ENCODE measurements at regions not wholly inside any gene's neighbourhood (a gene's known extent, or its start where the extent isn't known, plus 50 kb on each side); places are given as distances from the start of the nearest gene placed in this dataset.

DNA sequence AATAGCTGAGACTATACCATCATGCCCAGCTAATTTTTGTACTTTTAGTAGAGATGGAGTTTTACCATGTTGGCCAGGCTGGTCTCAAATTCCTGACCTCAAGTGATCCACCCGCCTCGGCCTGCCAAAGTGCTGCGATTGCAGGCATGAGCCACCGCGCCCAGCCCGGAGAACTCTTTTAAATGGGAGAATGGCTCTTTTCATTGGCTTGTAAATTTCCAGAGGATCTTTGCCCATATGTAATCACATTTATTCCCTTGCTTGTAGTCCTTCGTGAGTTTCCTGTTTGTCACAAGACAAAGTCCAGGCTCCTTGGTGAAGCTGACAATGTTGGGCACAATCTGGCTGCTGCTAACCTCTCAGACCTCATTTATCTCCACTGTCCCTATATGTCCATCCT, 135.1 kb downstream of the CEP57L1 start:
- TF ChIP-seq ZBTB7A (IDR thresholded peaks at IDR 0.05; ENCODE audit: low read depth) (no peak), TEAD4 (IDR thresholded peaks at IDR 0.05) (no peak), EP300 (IDR thresholded peaks at IDR 0.05; ENCODE audit: borderline replicate concordance) (no peak), YY1 (IDR thresholded peaks at IDR 0.05; ENCODE audit: low read depth) (no peak), TAF1 (IDR thresholded peaks at IDR 0.05; ENCODE audit: low read depth) (no peak), CREB1 (IDR thresholded peaks at IDR 0.05; ENCODE audit: low read depth) (no peak)
